Colonic mucosa (tissue), 4 donors: ENCODE measurements at regions not wholly inside any gene's neighbourhood (a gene's known extent, or its start where the extent isn't known, plus 50 kb on each side); places are given as distances from the start of the nearest gene placed in this dataset.

Experiments
- DNase-seq: peaks from one replicate; pipeline ENCODE4 v3.0.0-alpha.2; 2020
- H3K27ac ChIP-seq: fragments of 200-600 bp; one replicate; pipeline ENCODE4 v1.8.0; 2021
- H3K27me3 ChIP-seq: fragments of 200-600 bp; one replicate; pipeline ENCODE4 v1.8.0; 2021
- H3K36me3 ChIP-seq: fragments of 200-600 bp; one replicate; pipeline ENCODE4 v1.8.0; 2021
- H3K4me1 ChIP-seq: fragments of 200-600 bp; one replicate; pipeline ENCODE4 v1.8.0; 2021; ENCODE audit warnings: mild to moderate bottlenecking
- H3K4me3 ChIP-seq: fragments of 200-600 bp; one replicate; pipeline ENCODE4 v1.8.0; 2021
- H3K9ac ChIP-seq, 2 donors: one replicate each; pipeline ENCODE4 v1.7.0; 2013; ENCODE audit warnings: control low read depth in 2 of 2, low read depth in 2 of 2, low read length in 2 of 2
- H3K9me3 ChIP-seq: fragments of 200-600 bp; one replicate; pipeline ENCODE4 v1.8.0; 2021
- CTCF ChIP-seq: fragments of 200-600 bp; IDR thresholded peaks from one replicate; pipeline ENCODE4 v1.8.0; 2022; ENCODE audit warnings: antibody characterized with exemption, mild to moderate bottlenecking
- intact Hi-C: fragments of 100-400 bp; cut with DNase I; formaldehyde crosslinking; loops from one replicate; pipeline ENCODE4 v1.14.1; 2022
- donor health status: healthy.
- donor health status: DM: no; HTN: no; CAD: no.
- donor health status: DM: no; HTN: no; CAD: no.

DNA sequence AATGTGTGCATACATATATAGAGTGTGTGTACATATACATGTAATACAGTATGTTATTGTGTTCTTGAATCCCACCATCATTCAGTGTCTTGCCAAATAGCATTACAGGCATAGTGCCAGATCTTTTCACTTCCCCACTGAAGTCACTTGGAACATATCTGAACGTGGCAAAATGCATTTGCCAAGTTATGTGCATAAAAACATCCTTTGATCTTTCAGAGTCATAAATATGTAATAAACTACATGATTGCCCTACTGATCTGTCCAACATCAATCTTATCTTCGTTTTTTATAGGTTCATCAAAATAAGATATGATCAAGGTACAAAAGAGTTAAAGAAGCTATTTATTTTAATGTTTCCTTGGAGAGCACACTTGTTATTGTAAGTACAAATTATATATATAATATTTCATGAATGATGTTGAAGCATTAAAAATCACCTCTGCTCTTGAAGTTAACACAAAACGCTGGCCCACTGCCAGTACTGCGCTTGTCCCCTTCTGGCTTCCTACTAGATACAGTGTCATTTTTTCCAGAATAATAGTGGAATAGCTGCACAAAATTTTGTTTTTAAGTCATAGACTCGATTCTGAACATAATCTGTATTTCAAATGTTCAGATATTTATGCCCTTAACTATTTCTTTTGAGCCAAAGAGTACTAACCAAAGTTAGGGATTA lies 549.5 kb upstream of the ARRDC4 start:
- H3K27me3 ChIP-seq = no peaks in the 10 kb centered on the region
- H3K9me3 ChIP-seq = no peaks in the 10 kb centered on the region
- H3K4me3 ChIP-seq = no peak overlapping the region
- H3K36me3 ChIP-seq = no peaks in the 10 kb centered on the region
- intact Hi-C loops = no loop called here
- no peak for TF ChIP-seq CTCF
- DNase-seq = no peak
- no peak overlapping the region for H3K9ac ChIP-seq
- H3K27ac ChIP-seq = no peak overlapping the region
- H3K4me1 ChIP-seq = no peaks in the 10 kb centered on the region

GRCh38 chr15:97420130-97420529 lies 540.4 kb upstream of the ARRDC4 start:
- Histone ChIP-seq H3K27ac (no peak overlapping the region), H3K9ac (no peak overlapping the region), H3K36me3 (no peaks in the 10 kb centered on the region), H3K27me3 (no peaks in the 10 kb centered on the region), H3K4me3 (no peak overlapping the region), H3K9me3 (no peaks in the 10 kb centered on the region), H3K4me1 (no peaks in the 10 kb centered on the region)
- TF ChIP-seq CTCF = no peak
- no peak for DNase-seq
- intact Hi-C loops = no loop called here

DNA sequence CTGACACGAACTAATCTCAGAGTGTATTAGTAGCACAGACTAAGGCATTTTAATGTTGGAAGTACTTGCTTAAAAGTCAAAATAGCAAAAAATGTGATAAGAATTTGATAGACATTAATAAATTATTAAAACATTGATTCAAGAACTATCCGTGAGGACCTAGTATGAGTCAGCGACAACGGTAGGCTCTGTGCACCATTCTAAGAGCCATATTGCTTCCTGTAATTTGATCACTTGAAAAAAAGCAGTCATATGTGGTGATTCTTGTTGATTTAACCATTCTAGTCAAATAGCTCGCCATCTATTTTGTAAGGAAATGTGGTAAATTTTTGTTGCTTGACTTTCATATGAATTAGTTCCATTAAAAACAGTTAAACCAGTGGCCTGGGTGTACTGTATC lies 534.9 kb upstream of the ARRDC4 start:
- intact Hi-C loops = no loop called here
- H3K27ac ChIP-seq = no peak overlapping the region
- TF ChIP-seq CTCF = no peak
- no peak overlapping the region for H3K4me3 ChIP-seq
- DNase-seq = no peak
- H3K27me3 ChIP-seq = no peaks in the 10 kb centered on the region
- H3K4me1 ChIP-seq = no peaks in the 10 kb centered on the region
- H3K9ac ChIP-seq = no peak overlapping the region
- no peaks in the 10 kb centered on the region for H3K36me3 ChIP-seq
- no peaks in the 10 kb centered on the region for H3K9me3 ChIP-seq

DNA sequence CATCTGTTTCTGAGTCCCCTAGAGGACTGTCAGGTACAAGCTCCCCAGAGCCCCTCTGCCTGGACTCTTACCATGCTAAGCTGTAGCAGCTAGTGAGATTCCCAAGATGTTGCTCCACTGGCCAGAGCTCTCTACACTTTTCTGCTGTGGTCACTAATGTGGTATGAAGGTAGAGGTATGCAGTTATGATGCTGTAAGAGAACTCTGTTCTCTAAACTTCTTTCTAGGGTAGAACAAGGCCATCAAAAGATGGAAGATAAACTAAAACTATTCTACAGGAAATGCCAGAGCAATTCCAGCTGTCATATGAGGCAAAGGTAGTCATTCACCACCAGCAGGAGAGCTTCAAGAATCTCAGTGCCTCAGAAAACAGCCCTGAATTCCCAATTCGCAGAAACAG lies 517.4 kb upstream of the ARRDC4 start:
- Histone ChIP-seq H3K9me3 (no peaks in the 10 kb centered on the region), H3K27me3 (no peaks in the 10 kb centered on the region), H3K36me3 (no peaks in the 10 kb centered on the region), H3K4me1 (no peaks in the 10 kb centered on the region), H3K4me3 (no peak overlapping the region), H3K9ac (no peak overlapping the region), H3K27ac (no peak overlapping the region)
- no peak for TF ChIP-seq CTCF
- intact Hi-C loops = no loop called here
- no peak for DNase-seq

DNA sequence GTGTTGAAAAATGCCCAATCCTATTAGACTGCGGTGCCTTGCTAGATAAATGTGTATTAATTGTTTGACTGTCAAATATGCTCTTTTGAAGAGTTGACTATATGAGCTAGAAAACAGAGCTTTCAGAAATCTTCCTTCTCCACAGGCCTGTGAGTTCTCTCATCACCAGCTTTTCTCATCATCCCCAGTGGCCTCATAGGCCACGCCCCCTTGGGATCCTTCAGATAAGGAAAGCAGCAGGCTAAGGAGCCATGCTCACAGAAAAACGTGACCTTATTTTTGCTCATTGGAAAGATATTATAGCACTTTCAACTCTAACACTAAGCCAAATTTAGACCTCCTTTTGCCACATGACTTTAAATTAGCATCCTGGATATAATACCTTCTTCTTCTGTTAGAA lies 514.4 kb upstream of the ARRDC4 start:
- Histone ChIP-seq H3K27ac (no peak overlapping the region), H3K27me3 (no peaks in the 10 kb centered on the region), H3K4me1 (no peaks in the 10 kb centered on the region), H3K36me3 (no peaks in the 10 kb centered on the region), H3K9me3 (no peaks in the 10 kb centered on the region), H3K4me3 (no peak overlapping the region), H3K9ac (no peak overlapping the region)
- no peak for DNase-seq
- TF ChIP-seq CTCF = no peak
- intact Hi-C loops = no loop called here
